ENCODE measurements at regions not wholly inside any gene's neighbourhood (a gene's known extent, or its start where the extent isn't known, plus 50 kb on each side); places are given as distances from the start of the nearest gene placed in this dataset.

DNA sequence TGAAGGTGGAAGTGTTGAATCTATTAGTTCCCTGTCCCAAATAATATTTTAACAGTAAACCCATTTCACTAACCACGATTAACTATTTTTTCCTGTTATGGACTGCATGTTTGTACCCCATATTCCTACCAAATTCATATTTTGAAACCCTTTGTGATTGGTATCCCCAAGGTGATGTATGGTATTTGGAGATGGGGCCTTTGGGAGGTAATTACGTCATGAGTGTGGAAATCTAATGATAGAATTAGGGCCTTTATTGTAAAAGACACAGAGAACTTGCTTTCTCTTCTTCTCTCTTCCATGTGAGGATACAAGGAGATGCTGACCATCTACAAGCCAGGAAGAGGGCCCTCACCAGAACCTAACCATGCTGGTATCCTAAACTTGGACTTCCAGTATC is 744.7 kb downstream of the DTWD2 start:
- TF ChIP-seq POLR2A (IDR thresholded peaks at IDR 0.05): no peak
- no peak for TF ChIP-seq CTCF (IDR thresholded peaks at IDR 0.05)

Measured in thyroid gland (tissue), 4 donors.